ENCODE measurements at regions not wholly inside any gene's neighbourhood (a gene's known extent, or its start where the extent isn't known, plus 50 kb on each side); places are given as distances from the start of the nearest gene placed in this dataset.

- peak overlapping the region; percentile 60 for H3K4me3 ChIP-seq (ENCODE audit: low read depth, low read length)
- H3K27me3 ChIP-seq (ENCODE audit: insufficient read depth, low read length): no peaks in the 10 kb centered on the region
- no peaks in the 10 kb centered on the region for H3K79me2 ChIP-seq (ENCODE audit: control insufficient read depth, insufficient read depth, low read length, unreplicated experiment)
- H3K4me1 ChIP-seq (ENCODE audit: control insufficient read depth, insufficient read depth, low read length, unreplicated experiment): peaks cover 8% of the 10 kb centered on the region
- H3K27ac ChIP-seq (ENCODE audit: low read depth, low read length): no peak overlapping the region
- H3K36me3 ChIP-seq (ENCODE audit: insufficient read depth, low read length): no peaks in the 10 kb centered on the region
- peak overlapping the region; percentile 71 for H2AFZ ChIP-seq (ENCODE audit: low read length, unreplicated experiment)
Measured at GRCh38 chr4:159048166-159048886, 54.6 kb upstream of the RAPGEF2 start.

GRCh38 chr4:159049780-159050375, 53.0 kb upstream of the RAPGEF2 start:
- H3K4me1 ChIP-seq (ENCODE audit: control insufficient read depth, insufficient read depth, low read length, unreplicated experiment): peaks cover 8% of the 10 kb centered on the region
- no peaks in the 10 kb centered on the region for H3K27me3 ChIP-seq (ENCODE audit: insufficient read depth, low read length)
- H3K4me3 ChIP-seq (ENCODE audit: low read depth, low read length): no peak overlapping the region
- H3K27ac ChIP-seq (ENCODE audit: low read depth, low read length): no peak overlapping the region
- no peaks in the 10 kb centered on the region for H3K79me2 ChIP-seq (ENCODE audit: control insufficient read depth, insufficient read depth, low read length, unreplicated experiment)
- H2AFZ ChIP-seq (ENCODE audit: low read length, unreplicated experiment): no peak overlapping the region
- H3K36me3 ChIP-seq (ENCODE audit: insufficient read depth, low read length): no peaks in the 10 kb centered on the region

- H2AFZ ChIP-seq (ENCODE audit: low read length, unreplicated experiment): no peak overlapping the region
- peaks cover 8% of the 10 kb centered on the region for H3K4me1 ChIP-seq (ENCODE audit: control insufficient read depth, insufficient read depth, low read length, unreplicated experiment)
- H3K36me3 ChIP-seq (ENCODE audit: insufficient read depth, low read length): no peaks in the 10 kb centered on the region
- no peaks in the 10 kb centered on the region for H3K79me2 ChIP-seq (ENCODE audit: control insufficient read depth, insufficient read depth, low read length, unreplicated experiment)
- no peak overlapping the region for H3K4me3 ChIP-seq (ENCODE audit: low read depth, low read length)
- H3K27me3 ChIP-seq (ENCODE audit: insufficient read depth, low read length): no peaks in the 10 kb centered on the region
- H3K27ac ChIP-seq (ENCODE audit: low read depth, low read length): no peak overlapping the region
Measured at GRCh38 chr4:159051245-159052071, 51.4 kb upstream of the RAPGEF2 start.

- no peaks in the 10 kb centered on the region for H3K27me3 ChIP-seq (ENCODE audit: insufficient read depth, low read length)
- H3K4me3 ChIP-seq (ENCODE audit: low read depth, low read length): no peak overlapping the region
- H3K4me1 ChIP-seq (ENCODE audit: control insufficient read depth, insufficient read depth, low read length, unreplicated experiment): peaks cover 8% of the 10 kb centered on the region
- H3K36me3 ChIP-seq (ENCODE audit: insufficient read depth, low read length): no peaks in the 10 kb centered on the region
- no peak overlapping the region for H2AFZ ChIP-seq (ENCODE audit: low read length, unreplicated experiment)
- H3K79me2 ChIP-seq (ENCODE audit: control insufficient read depth, insufficient read depth, low read length, unreplicated experiment): no peaks in the 10 kb centered on the region
- H3K27ac ChIP-seq (ENCODE audit: low read depth, low read length): no peak overlapping the region
Measured at GRCh38 chr4:159052315-159052714, 50.6 kb upstream of the RAPGEF2 start.

Measured in ACC112 (cell line).